SK-N-SH (cell line): ENCODE measurements at regions not wholly inside any gene's neighbourhood (a gene's known extent, or its start where the extent isn't known, plus 50 kb on each side); places are given as distances from the start of the nearest gene placed in this dataset.

Experiments used
- CTCF ChIP-seq: fragments of 200-600 bp; sonication (generic); IDR thresholded peaks from 2 replicates; pipeline ENCODE4 v1.6.1; 2017; ENCODE audit warnings: antibody characterized with exemption, mild to moderate bottlenecking, moderate library complexity
- EZH2phosphoT487 ChIP-seq: fragments of 200-600 bp; sonication (generic); IDR thresholded peaks from 2 replicates; pipeline ENCODE4 v1.6.1; 2017; ENCODE audit warnings: low read depth, mixed run types, mild to moderate bottlenecking, antibody characterized with exemption, moderate library complexity, borderline replicate concordance
- FOXM1 ChIP-seq: IDR thresholded peaks from 2 replicates; pipeline ENCODE4 v1.4.0; 2012; ENCODE audit warnings: low read depth, mild to moderate bottlenecking
- MAX ChIP-seq: IDR thresholded peaks from 2 replicates; pipeline ENCODE4 v1.4.0; 2012; ENCODE audit warnings: low read depth
- POLR2AphosphoS5 ChIP-seq: IDR thresholded peaks from 2 replicates; pipeline ENCODE4 v1.6.1; 2012; ENCODE audit warnings: low read depth, low read length
- RAD21 ChIP-seq: IDR thresholded peaks from 2 replicates; pipeline ENCODE4 v1.6.1; 2012; ENCODE audit warnings: mild to moderate bottlenecking, low read length
- REST ChIP-seq: IDR thresholded peaks from 2 replicates; pipeline ENCODE4 v1.6.1; 2012; ENCODE audit warnings: mild to moderate bottlenecking, low read depth, low read length, moderate library complexity

- TF ChIP-seq CTCF (no peak), EZH2phosphoT487 (no peak), RAD21 (no peak), POLR2AphosphoS5 (no peak), REST (no peak), FOXM1 (no peak), MAX (no peak)
Measured at GRCh38 chrX:113699939-113700338, 859.3 kb upstream of the AMOT start.
